Fibroblast of mammary gland (primary cell): ENCODE measurements at regions not wholly inside any gene's neighbourhood (a gene's known extent, or its start where the extent isn't known, plus 50 kb on each side); places are given as distances from the start of the nearest gene placed in this dataset.

ENCODE experiments used
- DNase-seq: peaks from one replicate; pipeline ENCODE4 v3.0.0-alpha.2; 2010; ENCODE audit warnings: low read depth
- H3K4me3 ChIP-seq: 2 replicates; pipeline ENCODE4 v1.5.1; 2011; ENCODE audit warnings: low read depth, mild to moderate bottlenecking, low read length, moderate library complexity; ENCODE audit not compliant: control insufficient read depth
- CTCF ChIP-seq: conservative IDR thresholded peaks from 2 replicates; pipeline ENCODE4 v1.5.1; 2011; ENCODE audit warnings: low read depth, low read length, inconsistent platforms; ENCODE audit not compliant: control insufficient read depth, insufficient read depth

GRCh38 chr18:50507120-50507590 is 52.7 kb upstream of the MAPK4 start:
- TF ChIP-seq CTCF = peak; percentile 59
- peak; percentile 27 for DNase-seq
- H3K4me3 ChIP-seq = no peak overlapping the region

- H3K4me3 ChIP-seq = no peak overlapping the region
- no peak for TF ChIP-seq CTCF
- no peak for DNase-seq
These were observed 51.7 kb upstream of the MAPK4 start for GRCh38 chr18:50508228-50508627.

GRCh38 chr18:50509012-50509411 is 50.9 kb upstream of the MAPK4 start:
- no peak overlapping the region for H3K4me3 ChIP-seq
- TF ChIP-seq CTCF = no peak
- no peak for DNase-seq
